ENCODE measurements at regions not wholly inside any gene's neighbourhood (a gene's known extent, or its start where the extent isn't known, plus 50 kb on each side); places are given as distances from the start of the nearest gene placed in this dataset.

- no peak for TF ChIP-seq POLR2AphosphoS5 (IDR thresholded peaks at IDR 0.05)
- TF ChIP-seq CTCF (IDR thresholded peaks at IDR 0.05) = no peak
- TF ChIP-seq POLR2A (IDR thresholded peaks at IDR 0.05) = no peak
- TF ChIP-seq EP300 (IDR thresholded peaks at IDR 0.05) = no peak
Observed at GRCh38 chrX:121195719-121196118, 148.3 kb downstream of the GLUD2 start.
